ENCODE measurements at regions not wholly inside any gene's neighbourhood (a gene's known extent, or its start where the extent isn't known, plus 50 kb on each side); places are given as distances from the start of the nearest gene placed in this dataset.

DNA sequence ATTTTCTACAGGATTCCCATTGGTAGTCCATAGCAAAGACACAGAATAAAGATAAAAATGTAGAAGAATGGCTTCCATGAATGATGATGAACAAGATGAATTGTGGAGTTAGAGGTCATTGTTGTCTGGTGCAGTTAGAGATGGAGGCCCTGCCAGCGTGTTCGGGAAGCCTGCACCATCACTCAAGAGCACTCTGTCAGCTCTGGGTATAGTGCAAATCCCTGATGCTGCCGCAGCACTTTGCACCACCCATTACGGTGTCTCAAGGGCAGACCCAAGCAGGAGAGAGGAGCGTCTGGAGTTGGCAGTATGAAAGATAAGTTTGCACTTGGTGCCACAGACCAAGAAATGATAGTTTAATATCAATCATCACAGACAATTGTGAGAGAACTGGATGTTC, 181.6 kb upstream of the CHST9 start:
- TF ChIP-seq CTCF (conservative IDR thresholded peaks at IDR 0.05) (no peak), EZH2 (IDR thresholded peaks at IDR 0.05; ENCODE audit: low read depth) (no peak)

Data from PC-9 (cell line).